MM.1S (cell line): ENCODE measurements at regions not wholly inside any gene's neighbourhood (a gene's known extent, or its start where the extent isn't known, plus 50 kb on each side); places are given as distances from the start of the nearest gene placed in this dataset.

Experiments used
- DNase-seq: peaks from one replicate; pipeline ENCODE4 v3.0.0-alpha.2; 2015
- H2AFZ ChIP-seq: fragments of 300-600 bp; sonication (generic); 2 replicates; pipeline ENCODE4 v1.6.0; 2016; ENCODE audit warnings: antibody characterized with exemption, low read length
- H3F3A ChIP-seq: fragments of 300-600 bp; sonication (generic); 2 replicates; pipeline ENCODE4 v1.6.1; 2016; ENCODE audit warnings: mild to moderate bottlenecking, antibody characterized with exemption, low read length, moderate library complexity, mixed read lengths; ENCODE audit not compliant: insufficient read depth
- H3K27ac ChIP-seq: fragments of 300-600 bp; sonication (generic); 2 replicates; pipeline ENCODE4 v1.5.1; 2016; ENCODE audit warnings: mild to moderate bottlenecking, low read length
- H3K27me3 ChIP-seq: fragments of 300-600 bp; sonication (generic); replicated peaks from 2 replicates; pipeline ENCODE4 v1.6.0; 2016; ENCODE audit warnings: low read length; ENCODE audit not compliant: insufficient read depth
- H3K36me3 ChIP-seq: fragments of 300-600 bp; sonication (generic); replicated peaks from 2 replicates; pipeline ENCODE4 v1.6.1; 2016; ENCODE audit warnings: mild to moderate bottlenecking, low read length, mixed read lengths; ENCODE audit not compliant: insufficient read depth
- H3K4me1 ChIP-seq: fragments of 300-600 bp; sonication (generic); 2 replicates; pipeline ENCODE4 v1.6.1; 2016; ENCODE audit warnings: low read length, mixed read lengths
- H3K4me2 ChIP-seq: fragments of 300-600 bp; sonication (generic); 2 replicates; pipeline ENCODE4 v1.6.0; 2016; ENCODE audit warnings: low read depth, low read length
- H3K4me3 ChIP-seq: fragments of 300-600 bp; sonication (generic); 2 replicates; pipeline ENCODE4 v1.5.1; 2016; ENCODE audit warnings: low read length, mixed read lengths
- H3K79me2 ChIP-seq: fragments of 300-600 bp; sonication (generic); 2 replicates; pipeline ENCODE4 v1.6.1; 2016; ENCODE audit warnings: mixed run types, low read length, mixed read lengths
- H3K9ac ChIP-seq: fragments of 300-600 bp; sonication (generic); 2 replicates; pipeline ENCODE4 v1.6.1; 2016; ENCODE audit warnings: low read length, mixed read lengths
- H3K9me2 ChIP-seq: fragments of 300-600 bp; sonication (generic); replicated peaks from 2 replicates; pipeline ENCODE4 v1.6.1; 2016; ENCODE audit warnings: mild to moderate bottlenecking, low read length, mixed read lengths; ENCODE audit not compliant: insufficient read depth
- H3K9me3 ChIP-seq: fragments of 300-600 bp; sonication (generic); replicated peaks from 2 replicates; pipeline ENCODE4 v1.6.1; 2016; ENCODE audit warnings: mild to moderate bottlenecking, low read length, mixed read lengths; ENCODE audit not compliant: insufficient read depth
- H4K20me1 ChIP-seq: fragments of 300-600 bp; sonication (generic); 2 replicates; pipeline ENCODE4 v1.6.1; 2016; ENCODE audit warnings: mild to moderate bottlenecking, low read length, moderate library complexity, mixed read lengths; ENCODE audit not compliant: insufficient read depth
- CTCF ChIP-seq: fragments of 300-600 bp; sonication (generic); IDR thresholded peaks from 2 replicates; pipeline ENCODE4 v1.5.1; 2016; ENCODE audit warnings: antibody characterized with exemption, low read length, mixed read lengths
- EZH2 ChIP-seq: fragments of 300-600 bp; sonication (generic); optimal IDR thresholded peaks from 2 replicates; pipeline ENCODE3; 2017; ENCODE audit warnings: low read depth, mild to moderate bottlenecking, antibody characterized with exemption, low read length, mixed read lengths
- EZH2phosphoT487 ChIP-seq: fragments of 300-600 bp; sonication (generic); IDR thresholded peaks from 2 replicates; pipeline ENCODE4 v1.6.1; 2018; ENCODE audit warnings: antibody characterized with exemption, low read length

- Histone ChIP-seq H3K9me2 (no peaks in the 10 kb centered on the region), H3F3A (no peaks in the 10 kb centered on the region), H3K79me2 (no peaks in the 10 kb centered on the region), H3K36me3 (no peaks in the 10 kb centered on the region), H3K9me3 (no peaks in the 10 kb centered on the region), H3K9ac (no peak overlapping the region), H3K4me1 (no peaks in the 10 kb centered on the region), H3K27ac (no peak overlapping the region), H3K4me2 (no peak overlapping the region), H2AFZ (no peak overlapping the region), H4K20me1 (no peaks in the 10 kb centered on the region), H3K27me3 (no peaks in the 10 kb centered on the region), H3K4me3 (no peak overlapping the region)
- no peak for TF ChIP-seq EZH2
- TF ChIP-seq EZH2phosphoT487: no peak
- TF ChIP-seq CTCF: no peak
- no peak for DNase-seq
Observed at GRCh38 chr3:186476044-186476468, 68.1 kb downstream of the CRYGS start.

- Histone ChIP-seq H3K9me2 (no peaks in the 10 kb centered on the region), H3K36me3 (no peaks in the 10 kb centered on the region), H4K20me1 (no peaks in the 10 kb centered on the region), H3K27me3 (no peaks in the 10 kb centered on the region), H3K9me3 (no peaks in the 10 kb centered on the region), H3F3A (no peaks in the 10 kb centered on the region), H3K9ac (no peak overlapping the region), H3K79me2 (no peaks in the 10 kb centered on the region), H3K4me1 (0 out of 2 replicates have a peak, but pooled peaks cover 4% of the 10 kb centered on the region), H2AFZ (no peak overlapping the region), H3K4me2 (no peak overlapping the region), H3K27ac (no peak overlapping the region), H3K4me3 (no peak overlapping the region)
- TF ChIP-seq EZH2 (no peak), CTCF (no peak), EZH2phosphoT487 (no peak)
- no peak for DNase-seq
Observed at GRCh38 chr3:186473166-186473565, 71.0 kb downstream of the CRYGS start.

GRCh38 chr3:186472456-186473008 lies 71.6 kb downstream of the CRYGS start:
- Histone ChIP-seq H3K9ac (no peak overlapping the region), H3K9me3 (no peaks in the 10 kb centered on the region), H2AFZ (no peak overlapping the region), H3K36me3 (no peaks in the 10 kb centered on the region), H3K4me2 (no peak overlapping the region), H4K20me1 (no peaks in the 10 kb centered on the region), H3K79me2 (no peaks in the 10 kb centered on the region), H3K27me3 (no peaks in the 10 kb centered on the region), H3F3A (no peaks in the 10 kb centered on the region), H3K9me2 (no peaks in the 10 kb centered on the region), H3K27ac (no peak overlapping the region), H3K4me1 (0 out of 2 replicates have a peak, but pooled peaks cover 4% of the 10 kb centered on the region), H3K4me3 (no peak overlapping the region)
- no peak for DNase-seq
- TF ChIP-seq EZH2 (no peak), CTCF (no peak), EZH2phosphoT487 (no peak)
